IPS-NIHi7 (cell line): ENCODE measurements at regions not wholly inside any gene's neighbourhood (a gene's known extent, or its start where the extent isn't known, plus 50 kb on each side); places are given as distances from the start of the nearest gene placed in this dataset.

ENCODE experiments used
- DNase-seq: peaks from one replicate; pipeline ENCODE4 v3.0.0; 2012; ENCODE audit warnings: mixed read lengths; ENCODE audit errors: extremely low spot score

- DNase-seq: no peak
Observed at GRCh38 chr15:58271410-58271809, 133.2 kb downstream of the AQP9 start.

DNA sequence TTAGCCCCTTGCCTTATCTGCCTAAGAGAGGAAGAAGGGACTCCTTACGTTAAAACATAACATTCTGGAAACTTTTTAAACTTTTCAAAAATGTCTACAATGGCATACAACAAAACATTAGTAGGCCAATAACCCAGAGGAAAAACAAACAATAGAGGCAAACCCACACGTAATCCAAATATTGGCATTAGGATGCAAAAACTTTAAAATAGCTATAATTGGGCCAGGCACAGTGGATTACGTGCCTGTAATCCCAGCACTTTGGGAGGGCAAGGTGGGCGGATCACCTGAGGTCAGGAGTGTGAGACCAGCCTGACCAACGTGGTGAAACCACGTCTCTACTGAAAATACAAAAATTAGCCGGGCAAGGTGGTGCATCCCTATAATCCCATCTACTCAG is 134.9 kb downstream of the AQP9 start:
- DNase-seq: no peak

DNA sequence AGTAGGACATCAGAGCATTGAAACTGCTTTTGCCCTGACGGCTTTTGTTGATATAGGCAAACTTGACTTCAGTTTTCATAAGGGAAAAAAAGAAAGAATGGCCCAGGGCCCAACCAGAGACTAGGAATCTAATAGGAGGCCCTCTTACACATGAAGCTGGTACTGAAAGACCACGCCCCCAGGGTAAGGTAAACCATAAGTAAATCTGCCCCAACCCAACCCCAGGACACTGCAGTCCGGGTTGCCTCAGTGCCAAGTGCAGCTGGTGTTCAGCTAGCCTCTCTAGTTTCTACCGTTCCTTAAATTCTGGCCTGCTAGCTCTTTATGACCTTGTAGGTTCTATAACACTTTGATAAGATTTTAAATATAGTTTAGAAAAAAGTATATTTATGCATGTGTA is 136.7 kb downstream of the AQP9 start:
- DNase-seq: no peak

DNA sequence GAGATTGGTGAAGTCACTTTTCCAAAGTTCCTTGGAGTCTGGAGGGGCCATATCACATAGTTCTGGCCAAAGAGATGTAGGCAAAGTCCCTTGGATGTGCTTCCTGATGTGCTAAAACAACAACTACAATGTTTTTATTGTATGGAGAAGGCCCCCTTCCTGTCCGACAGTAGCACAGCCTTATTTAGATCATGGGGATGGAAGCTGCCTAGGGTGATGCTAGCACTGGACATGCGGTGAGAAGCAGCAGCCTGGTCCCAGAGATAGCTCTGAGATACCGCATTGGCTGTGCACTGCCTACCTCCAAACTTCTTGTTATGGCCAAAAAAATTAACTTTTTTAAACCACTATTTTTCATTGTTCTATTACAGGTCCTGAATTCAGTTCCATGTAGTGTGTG is 137.6 kb downstream of the AQP9 start:
- DNase-seq: no peak

DNA sequence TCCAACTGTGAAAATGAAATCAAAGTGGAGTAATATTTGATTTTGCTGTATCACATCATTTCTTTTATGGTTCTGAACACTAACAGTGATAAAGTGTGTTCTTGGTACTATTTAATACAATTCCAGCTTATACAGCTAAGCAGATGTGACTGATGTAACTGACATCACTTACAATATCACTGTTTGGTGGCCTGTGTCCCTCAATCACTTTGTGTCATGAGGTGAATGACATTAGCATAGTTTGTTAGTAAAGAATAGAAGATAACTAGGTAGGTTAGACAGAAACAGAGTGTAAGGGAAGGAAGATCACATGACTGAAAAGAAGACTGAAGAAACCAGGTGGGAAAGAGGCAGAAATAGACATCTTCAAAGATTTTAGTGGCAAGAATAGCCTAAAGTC is 138.7 kb downstream of the AQP9 start:
- no peak for DNase-seq

DNA sequence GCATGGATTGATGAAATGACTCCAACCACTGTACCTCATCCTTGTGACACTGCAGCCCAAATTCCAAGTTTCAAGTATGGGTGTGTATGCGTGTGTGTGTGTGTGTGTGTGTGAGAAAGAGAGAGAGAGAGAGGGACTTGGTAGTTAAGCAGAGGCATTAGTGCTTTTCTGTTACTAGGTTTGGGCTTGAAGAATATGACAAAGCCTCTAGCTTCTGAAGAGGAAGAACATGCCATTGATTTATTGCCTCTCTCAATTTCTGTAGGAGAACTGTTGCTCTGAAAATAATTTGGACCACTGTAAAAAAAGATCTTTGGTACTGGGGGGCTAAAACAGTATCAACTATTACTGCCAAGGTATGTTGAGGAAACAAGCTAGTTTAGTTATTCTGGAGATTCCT is 139.2 kb downstream of the AQP9 start:
- DNase-seq: no peak

- no peak for DNase-seq
Observed at GRCh38 chr15:58279106-58279505, 140.9 kb downstream of the AQP9 start.

GRCh38 chr15:58279654-58280053 is 141.5 kb downstream of the AQP9 start:
- no peak for DNase-seq

DNA sequence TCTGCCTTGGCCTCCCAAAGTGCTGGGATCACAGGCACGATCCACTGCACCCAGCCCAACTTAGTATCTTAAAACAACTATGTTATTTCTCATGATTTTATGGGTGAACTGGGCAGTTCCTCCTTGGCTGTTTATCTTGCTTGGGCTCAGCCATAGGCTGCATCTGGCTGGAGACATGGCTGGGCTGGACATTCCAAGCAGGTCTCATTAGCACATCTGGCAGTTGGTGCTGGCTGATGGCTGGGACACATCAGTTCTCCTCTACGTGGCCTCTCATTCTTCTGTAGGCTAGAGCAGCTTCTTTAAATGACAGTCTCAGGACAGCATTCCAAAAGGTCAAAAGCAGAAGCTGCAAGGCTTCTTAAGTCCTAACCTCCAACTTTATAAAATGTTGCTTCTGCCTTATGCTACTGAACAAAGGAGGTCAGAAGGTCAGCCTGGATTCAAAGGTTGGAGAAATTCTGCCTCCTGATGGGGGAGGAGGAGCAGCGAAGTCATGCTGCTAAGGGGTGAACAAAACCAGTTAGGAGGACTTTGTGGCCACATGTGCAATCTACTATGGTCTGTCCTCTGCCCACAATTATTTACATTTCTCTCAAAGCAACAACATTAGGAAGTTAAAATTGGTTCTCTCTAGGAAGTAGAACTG is 144.0 kb downstream of the AQP9 start:
- no peak for DNase-seq

GRCh38 chr15:58283302-58283701 is 145.1 kb downstream of the AQP9 start:
- DNase-seq: no peak

DNA sequence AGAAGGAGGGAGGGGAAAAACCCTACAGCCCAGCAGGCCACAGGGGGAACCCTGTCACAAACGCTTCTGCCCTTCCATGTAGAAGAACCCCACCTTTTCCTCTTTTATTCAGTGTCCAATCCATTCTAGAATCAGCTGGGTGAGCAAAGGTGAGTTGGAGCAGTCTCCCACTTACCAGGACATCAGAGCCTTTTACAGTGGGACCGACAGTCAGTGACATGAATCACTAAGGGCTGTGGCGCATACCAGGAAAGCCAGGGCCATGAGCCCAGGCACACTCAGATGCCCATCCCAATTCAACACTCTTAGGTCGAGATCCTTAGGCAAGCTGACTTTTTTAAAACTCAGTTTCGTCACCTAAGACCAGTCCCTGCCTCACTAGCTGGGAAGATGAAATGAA is 146.1 kb downstream of the AQP9 start:
- no peak for DNase-seq

DNA sequence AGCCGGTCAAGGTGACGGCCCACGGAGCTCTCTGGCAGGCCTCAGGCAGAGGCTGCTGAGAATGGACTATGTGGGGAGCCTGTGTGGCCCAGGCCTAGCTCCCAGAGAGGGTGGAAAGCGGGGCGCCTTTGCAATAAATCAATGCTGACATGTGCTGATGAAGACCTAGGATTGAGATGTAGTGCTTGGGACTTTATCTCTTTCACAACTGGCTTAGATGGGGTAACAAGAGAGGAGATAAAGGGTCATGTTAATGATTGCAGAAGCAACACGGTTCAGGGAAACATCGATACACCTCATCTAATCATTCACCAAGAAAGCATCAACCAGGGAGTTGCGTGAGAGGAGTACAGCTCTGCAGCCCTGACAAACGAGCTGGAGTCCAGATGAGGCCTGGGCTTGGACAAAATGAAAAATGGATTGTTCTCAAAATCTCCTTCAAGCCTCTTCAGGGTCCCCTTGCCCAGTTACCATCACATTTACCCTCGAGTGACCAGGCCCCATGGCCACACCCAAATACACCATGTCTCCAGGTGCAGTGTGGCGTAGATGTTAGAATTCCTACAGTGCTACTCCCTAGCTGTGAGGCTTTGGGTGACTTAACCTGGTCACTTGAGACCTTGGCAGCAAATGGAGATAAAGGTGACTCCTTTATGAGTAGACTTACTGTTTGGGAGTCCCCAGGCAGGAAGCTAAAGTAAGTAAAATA is 146.4 kb upstream of the LIPC start:
- DNase-seq: no peak

- no peak for DNase-seq
Observed at GRCh38 chr15:58285921-58286278, 145.9 kb upstream of the LIPC start.

DNA sequence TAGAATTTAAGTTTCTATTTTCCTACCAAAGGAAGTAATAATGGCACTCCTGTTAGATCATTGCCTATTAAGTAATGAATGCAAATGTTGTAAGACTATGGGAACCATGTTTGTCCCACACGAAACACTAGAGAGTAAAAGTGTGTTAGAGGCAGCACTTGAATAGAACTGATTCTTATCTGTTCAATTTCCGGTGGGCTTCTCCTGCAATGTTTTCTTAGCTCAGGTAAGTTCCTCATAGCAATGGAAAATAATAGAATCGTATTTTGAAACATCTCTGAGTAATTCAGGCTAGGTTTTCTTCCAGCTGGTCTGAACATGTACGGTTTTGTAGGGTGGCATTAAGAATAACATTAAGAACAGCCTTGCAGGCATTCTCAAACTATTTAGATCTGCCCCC is 145.3 kb upstream of the LIPC start:
- no peak for DNase-seq

DNA sequence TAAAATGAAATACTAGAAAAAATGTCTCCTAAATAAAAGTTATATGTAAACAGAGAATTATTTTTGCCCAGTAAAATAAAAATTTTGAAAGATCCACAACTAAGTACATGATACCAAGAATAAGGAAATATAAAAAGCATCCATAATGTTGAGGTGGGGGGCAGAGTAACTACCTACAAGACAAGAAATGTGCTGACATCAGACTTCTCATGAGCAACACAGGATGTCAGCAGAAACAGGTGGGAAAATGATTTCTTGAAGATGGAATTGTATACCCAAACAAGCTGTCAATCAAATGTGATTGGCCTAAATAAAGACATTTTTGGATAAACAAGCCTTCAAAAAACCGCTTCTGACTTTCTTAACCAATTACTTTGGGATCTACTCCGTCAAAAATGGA is 143.9 kb upstream of the LIPC start:
- DNase-seq: no peak

- no peak for DNase-seq
Observed at GRCh38 chr15:58288592-58288991, 143.2 kb upstream of the LIPC start.

DNA sequence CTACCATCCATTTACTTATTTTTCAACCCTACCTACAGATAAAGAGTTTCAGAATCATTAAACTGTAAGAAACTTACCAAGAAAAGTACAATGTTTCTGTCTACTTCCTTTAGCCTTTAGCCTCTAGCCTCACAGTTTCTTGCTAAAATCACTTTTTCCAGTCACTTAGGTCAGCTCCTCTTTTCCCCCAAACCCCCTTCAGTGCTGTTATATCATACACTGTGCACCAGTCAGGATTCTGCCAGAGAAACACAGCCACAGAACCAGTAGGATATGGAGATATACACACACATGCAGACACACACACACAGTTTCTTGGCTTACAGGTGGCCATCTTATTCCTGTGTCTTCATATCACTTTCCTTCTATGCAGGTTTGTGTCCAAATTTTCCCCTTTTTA is 139.9 kb upstream of the LIPC start:
- no peak for DNase-seq

DNA sequence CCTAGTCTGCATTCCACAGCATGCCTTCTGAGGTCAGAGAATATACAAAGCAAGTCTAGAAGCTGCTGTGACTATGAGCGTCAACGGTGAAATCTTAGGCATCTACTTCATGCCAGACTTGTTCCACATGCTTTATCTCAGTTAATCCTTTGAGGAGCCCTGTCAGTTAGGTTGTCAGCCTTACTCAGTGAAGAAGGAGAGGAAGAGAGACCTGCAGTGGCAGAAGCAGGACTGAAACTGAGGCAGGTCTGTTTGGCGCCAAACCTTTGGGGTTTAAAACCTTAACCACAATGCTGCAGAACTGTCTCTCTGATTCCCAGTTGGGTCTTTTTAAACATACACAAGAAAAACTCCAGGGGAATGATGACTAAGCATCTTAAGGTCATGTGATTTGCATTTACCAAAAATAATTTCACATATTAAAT is 139.0 kb upstream of the LIPC start:
- DNase-seq: no peak

DNA sequence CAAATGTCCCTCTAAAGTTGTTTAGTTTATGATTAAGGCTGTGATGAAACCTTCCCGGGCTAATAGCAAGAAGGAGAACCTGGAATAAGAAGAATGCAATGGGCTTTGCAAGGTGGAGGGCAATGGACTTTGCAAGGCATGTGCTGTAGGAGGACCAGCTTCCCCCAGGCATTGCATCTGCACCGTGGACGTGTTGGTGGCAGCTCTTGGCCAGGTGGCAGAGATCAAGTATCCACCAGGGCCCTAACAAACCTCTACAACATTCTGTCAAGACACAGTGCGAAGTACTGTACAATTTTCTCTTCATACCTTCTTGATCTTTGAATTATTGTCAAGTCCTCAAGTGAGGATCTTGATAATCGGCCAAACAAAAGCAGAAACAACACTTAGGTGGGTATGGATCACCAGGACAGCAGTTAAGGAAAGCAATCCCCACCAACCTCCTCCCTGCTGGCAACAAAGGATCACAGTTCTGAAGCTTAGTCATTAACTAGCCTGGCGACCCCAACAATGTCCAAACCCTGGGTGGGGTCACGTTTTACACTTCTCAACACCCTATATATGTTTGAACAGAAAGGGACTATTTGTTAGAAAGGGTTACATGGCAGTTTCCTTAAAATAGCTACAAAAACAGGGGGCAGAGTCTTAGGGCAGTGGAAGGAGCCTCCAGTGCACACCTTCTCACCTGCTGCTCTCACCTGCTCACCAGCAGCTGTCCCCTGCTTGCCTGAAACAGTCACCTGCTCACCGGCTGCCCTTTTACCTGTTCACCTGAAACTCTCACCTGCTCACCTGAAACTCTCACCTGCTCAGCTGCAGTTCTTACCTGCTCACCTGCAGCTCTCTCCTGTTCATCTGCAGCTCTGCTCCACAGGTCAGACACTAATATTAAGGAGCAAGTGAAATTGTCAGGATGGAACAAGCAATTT is 137.9 kb upstream of the LIPC start:
- no peak for DNase-seq

DNA sequence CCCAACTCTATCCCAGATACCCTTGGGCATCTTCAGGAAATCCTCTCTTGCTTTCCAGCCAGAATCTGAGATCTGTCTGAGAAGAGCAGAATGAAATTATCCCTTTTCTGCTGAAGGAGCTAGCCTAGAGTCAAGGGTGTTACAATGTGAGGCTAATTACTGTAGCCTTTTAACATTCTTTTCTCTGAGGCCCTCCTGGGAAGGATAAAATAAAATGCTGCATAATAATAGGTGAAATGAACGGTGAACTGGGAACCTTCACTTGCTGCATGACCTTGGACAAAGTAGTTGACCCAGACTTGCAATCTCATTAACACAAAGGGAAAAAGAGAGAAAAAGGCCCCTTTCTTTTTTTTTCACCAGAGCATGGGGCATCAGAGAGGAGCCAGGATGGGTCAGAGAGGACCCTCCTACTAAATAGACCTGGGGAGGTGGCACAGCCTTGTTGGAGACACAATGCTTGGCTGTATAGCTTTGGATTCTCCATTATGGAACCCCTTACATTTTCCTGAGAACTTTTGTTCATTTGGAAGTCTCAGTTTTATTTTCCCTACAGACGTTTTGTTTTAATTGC is 137.0 kb upstream of the LIPC start:
- no peak for DNase-seq

DNA sequence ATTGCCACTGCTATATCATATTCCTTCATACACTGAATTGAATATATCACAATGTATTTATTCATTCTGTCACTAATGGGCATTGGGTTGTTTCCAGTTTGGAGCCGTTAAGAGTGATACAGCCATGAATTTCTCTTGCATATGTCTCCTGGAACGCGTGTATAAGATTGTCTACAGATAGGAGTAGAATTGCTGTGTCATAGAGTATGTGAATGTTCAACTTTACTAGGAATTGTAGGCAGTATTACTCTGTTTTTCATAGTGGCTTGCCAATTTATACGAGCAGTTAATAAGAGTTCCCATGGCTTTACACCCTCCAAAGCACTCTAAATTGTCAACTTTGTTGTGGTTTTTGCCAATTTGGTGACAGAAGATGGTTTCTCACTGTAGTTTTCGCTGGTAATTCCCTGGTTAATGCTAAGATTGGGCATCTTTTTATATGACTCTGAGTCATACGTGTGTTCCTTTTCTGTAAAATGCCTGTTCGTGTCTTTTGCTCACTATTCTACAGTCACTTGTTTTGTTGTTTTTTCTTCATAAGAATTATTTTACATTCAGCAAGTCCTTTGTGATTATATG is 136.1 kb upstream of the LIPC start:
- no peak for DNase-seq

DNA sequence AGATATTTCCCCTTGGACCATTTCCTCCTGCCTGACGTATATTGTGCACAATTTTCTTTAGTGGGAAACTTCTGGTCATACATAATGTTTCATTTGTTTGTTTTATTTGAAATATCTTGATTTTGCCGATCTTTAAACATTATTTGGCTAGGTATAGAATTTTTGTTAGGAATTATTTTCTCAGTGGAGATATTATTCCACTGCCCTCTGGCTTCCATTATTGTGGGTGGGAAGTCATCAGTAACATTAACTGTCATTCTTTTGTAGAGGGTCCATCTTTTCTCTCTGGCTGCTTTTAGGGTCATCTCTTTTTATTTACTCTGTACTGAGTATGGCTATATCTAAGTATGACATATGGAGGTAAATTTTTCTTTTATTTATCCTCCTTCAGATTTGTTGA is 135.5 kb upstream of the LIPC start:
- DNase-seq: no peak
